Large intestine (tissue), 3 donors: ENCODE measurements at regions not wholly inside any gene's neighbourhood (a gene's known extent, or its start where the extent isn't known, plus 50 kb on each side); places are given as distances from the start of the nearest gene placed in this dataset.

ENCODE experiments used
- DNase-seq, 2 donors: peaks; one replicate each; pipeline versions ENCODE4 v3.0.0 to v3.0.0-alpha.2; 2013
- H3K27ac ChIP-seq: one replicate; pipeline ENCODE4 v1.5.1; 2013; ENCODE audit warnings: low read length
- H3K27me3 ChIP-seq: 2 replicates; pipeline ENCODE4 v1.6.1; 2013; ENCODE audit warnings: low read length; ENCODE audit not compliant: control insufficient read depth, insufficient read depth
- H3K36me3 ChIP-seq: 2 replicates; pipeline ENCODE4 v1.6.1; 2013; ENCODE audit warnings: low read length; ENCODE audit not compliant: control insufficient read depth, insufficient read depth
- H3K4me1 ChIP-seq: one replicate; pipeline ENCODE4 v1.6.1; 2013; ENCODE audit warnings: low read length; ENCODE audit not compliant: control insufficient read depth, insufficient read depth
- H3K4me3 ChIP-seq: one replicate; pipeline ENCODE4 v1.5.1; 2013; ENCODE audit warnings: low read length
- H3K9me3 ChIP-seq: one replicate; pipeline ENCODE4 v1.6.1; 2013; ENCODE audit warnings: mild to moderate bottlenecking, low read depth, low read length, moderate library complexity; ENCODE audit not compliant: control insufficient read depth
- WGBS: methylation state at CpG from one replicate; pipeline ENCODE4 v1.1.5; 2013; ENCODE audit warnings: low lambda C conversion rate; ENCODE audit not compliant: insufficient coverage; 5-methylcytosine and 5-hydroxymethylcytosine counted together

DNA sequence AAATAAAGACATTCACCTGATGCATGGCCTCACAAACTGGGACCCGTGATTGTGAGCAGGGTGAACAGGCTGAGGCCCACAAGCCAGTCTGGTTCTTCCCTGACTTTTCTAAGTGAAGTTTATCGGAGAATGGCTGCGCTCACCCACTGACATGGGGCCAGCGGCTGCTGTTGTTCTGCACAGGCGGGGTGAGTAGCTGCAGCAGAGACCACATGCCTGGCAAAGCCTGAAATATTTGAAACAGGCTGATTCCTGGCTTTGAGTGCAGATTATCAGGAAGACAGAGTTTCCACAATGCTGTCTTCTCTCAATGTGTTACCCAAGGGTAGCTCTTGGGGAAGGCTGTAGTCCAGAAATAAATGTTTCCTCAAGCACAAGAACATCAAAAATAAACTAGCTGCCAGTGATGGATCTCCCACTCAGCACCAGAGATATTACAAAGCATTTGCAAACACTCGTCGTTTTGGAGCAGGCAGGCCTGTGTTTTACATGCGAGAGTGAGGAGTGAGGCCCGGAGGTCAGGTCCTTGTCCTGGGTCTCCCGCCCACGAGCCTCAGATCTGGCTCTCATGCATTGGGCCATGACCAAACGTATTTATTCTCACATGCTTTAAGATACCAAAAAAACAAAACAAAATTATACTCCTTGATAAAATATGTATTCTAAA is 647.1 kb downstream of the GALR1 start:
- Histone ChIP-seq H3K27ac (no peak overlapping the region), H3K4me3 (no peak overlapping the region), H3K4me1 (no peaks in the 10 kb centered on the region), H3K36me3 (no peaks in the 10 kb centered on the region), H3K27me3 (peaks cover 5% of the 10 kb centered on the region), H3K9me3 (peaks cover 3% of the 10 kb centered on the region)
- 56% methylated on average over 1 of the region's 12 CpGs for WGBS
- no peak for DNase-seq

DNA sequence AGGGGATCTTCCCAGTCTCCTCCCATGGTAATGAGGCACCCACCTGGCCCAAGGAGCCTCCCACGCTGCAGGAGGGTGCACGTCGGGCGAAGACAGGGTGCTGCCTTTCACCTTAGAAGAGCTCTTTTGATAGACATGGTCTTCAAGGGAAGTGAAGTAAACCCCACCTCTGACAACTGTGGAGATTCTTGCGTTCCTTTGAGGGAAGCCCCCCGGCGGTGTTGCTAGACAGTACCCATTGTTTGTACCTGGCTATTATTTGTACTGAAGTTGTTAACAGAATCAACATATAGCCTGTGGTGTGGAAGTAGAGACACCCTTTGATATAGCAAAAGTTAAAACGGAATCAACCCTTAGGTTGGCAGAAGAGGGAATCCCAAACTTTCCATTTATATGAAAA is 648.0 kb downstream of the GALR1 start:
- Histone ChIP-seq H3K27ac (no peak overlapping the region), H3K27me3 (peaks cover 5% of the 10 kb centered on the region), H3K9me3 (peaks cover 3% of the 10 kb centered on the region), H3K36me3 (no peaks in the 10 kb centered on the region), H3K4me3 (no peak overlapping the region), H3K4me1 (no peaks in the 10 kb centered on the region)
- no CpG with 5 or more reads among the region's 8 CpGs for WGBS
- no peak for DNase-seq

DNA sequence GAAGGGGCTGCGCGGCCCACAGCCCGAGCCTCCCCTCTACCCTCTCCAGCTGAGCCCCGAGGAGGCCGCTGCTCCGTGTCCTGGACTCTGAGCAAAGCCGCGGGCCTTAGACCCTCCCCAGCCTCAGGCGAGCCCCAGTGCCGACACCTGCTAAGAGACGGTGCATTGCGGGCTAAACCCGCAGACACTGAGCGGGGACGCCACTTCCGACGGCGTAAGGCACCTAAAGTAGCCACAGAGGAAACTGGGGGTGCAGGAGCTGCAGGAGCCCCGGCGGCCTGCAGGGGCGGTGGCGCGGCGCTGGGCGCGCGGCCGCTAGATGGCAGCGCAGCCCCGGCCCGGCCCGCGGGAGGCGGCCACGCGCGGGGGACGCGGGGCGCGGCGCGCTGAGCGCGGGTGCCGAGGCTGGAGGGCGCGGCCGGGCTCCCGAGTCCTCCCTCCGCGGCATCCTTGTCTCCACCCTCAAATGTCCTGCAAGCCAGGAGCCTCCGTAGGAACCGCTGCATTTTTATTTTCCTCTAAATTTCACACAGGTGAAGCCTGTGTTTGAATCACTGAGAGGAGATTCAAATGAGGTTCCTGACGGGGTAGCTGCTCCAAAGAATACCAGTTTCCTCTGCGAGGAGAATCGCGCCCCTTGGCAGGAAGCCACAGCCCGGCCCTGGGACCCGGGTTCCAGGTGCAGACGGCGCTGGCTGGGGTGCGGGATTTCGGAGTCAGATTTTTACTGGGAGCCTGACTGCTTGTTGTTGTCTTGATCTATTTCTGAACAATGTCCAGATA is 650.5 kb downstream of the GALR1 start:
- Histone ChIP-seq H3K36me3 (no peaks in the 10 kb centered on the region), H3K9me3 (peaks cover 3% of the 10 kb centered on the region), H3K27me3 (peaks cover 5% of the 10 kb centered on the region), H3K4me1 (no peaks in the 10 kb centered on the region), H3K4me3 (peak overlapping the region; percentile 4), H3K27ac (no peak overlapping the region)
- DNase-seq = peak; percentile 4 to 36
- WGBS = no CpG with 5 or more reads among the region's 64 CpGs

DNA sequence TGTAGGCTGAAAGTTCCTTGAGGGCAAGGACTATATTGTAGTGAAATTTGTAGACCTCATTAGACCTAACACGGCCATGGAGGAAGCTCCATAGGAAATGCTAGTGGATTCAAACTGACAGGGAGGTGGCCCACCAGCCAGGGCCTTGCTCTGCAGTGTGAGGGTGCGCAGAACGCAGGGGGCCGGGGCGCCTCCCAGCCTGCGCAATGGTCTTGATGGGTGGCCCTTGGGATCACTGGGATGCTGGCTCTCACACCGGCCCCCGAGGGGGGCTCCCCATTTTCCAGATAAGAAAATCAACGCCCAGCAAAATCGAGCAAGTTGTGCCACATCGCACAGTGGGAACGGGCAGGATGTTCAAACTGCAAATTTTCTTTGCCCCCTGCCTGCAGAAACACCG is 655.4 kb downstream of the GALR1 start:
- Histone ChIP-seq H3K36me3 (no peaks in the 10 kb centered on the region), H3K27ac (no peak overlapping the region), H3K4me1 (no peaks in the 10 kb centered on the region), H3K9me3 (peaks cover 4% of the 10 kb centered on the region), H3K4me3 (no peak overlapping the region), H3K27me3 (no peaks in the 10 kb centered on the region)
- WGBS = no CpG with 5 or more reads among the region's 13 CpGs
- no peak for DNase-seq

DNA sequence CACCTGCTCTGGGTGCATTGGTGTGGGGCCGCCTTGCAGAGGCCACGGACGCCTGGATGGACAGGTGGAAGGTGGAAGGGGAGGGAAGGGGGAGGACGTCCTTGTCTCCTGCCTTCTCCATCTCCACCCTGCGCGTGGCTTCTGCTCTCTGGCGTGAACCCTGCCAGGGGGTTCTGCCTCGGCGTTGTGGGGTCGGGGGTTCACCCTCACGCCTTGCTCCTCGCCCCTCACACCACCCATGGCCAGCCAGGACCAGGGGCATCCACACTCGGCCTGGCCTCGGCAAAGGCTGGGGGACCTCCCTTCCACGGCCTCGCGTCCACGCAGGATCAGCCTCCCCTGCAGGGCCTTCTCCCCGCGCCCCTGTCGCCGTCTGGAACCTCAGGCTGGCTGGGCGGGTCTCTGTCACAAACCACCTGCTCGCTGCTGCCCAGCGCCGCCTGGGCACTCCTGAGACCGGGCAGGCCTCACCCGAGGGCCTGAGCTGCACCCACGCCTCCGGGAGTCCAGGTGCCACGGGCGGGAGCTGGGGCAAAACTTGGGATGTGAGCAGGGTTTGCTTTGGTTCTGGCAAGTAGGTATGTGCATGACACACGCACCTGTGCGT is 655.9 kb downstream of the GALR1 start:
- peaks cover 4% of the 10 kb centered on the region for H3K9me3 ChIP-seq
- H3K36me3 ChIP-seq = no peaks in the 10 kb centered on the region
- H3K27me3 ChIP-seq = no peaks in the 10 kb centered on the region
- no peak overlapping the region for H3K27ac ChIP-seq
- no CpG with 5 or more reads among the region's 34 CpGs for WGBS
- DNase-seq = no peak
- H3K4me1 ChIP-seq = no peaks in the 10 kb centered on the region
- no peak overlapping the region for H3K4me3 ChIP-seq

DNA sequence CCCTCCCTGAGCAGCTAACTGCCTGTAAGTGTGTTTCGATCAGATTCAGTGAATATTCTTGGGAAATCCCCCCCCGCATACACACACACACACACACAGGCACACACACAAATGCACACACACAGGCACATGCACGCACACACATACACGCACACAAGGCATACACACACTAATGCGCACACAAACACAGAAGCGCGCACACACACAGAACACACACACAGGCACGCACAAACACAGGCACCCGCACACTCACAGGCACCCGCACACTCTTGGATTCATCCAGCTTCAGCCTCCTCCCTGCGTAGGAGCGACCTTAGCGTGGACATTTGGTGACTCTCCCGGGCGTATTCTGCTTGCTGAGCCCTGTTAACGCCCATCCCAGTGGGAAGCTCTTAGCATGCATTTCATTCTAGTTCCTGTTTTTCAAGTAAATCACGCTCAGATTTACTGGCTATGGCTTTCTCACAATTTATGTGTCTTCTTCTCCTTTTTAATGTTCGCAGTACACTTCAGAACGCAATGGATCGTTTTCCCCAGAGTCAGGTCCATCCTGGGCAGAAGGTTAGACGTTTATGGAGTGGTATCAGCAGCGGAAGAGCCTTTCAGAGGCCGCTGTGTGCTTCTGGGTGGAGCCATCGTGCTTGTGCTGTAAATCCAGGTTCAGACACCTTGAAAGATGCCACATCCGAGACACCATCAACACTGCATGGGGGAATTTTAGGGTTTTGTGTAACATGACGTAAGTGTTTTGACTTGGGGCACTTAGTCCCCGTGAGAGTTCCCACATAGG is 656.6 kb downstream of the GALR1 start:
- Histone ChIP-seq H3K4me3 (no peak overlapping the region), H3K36me3 (no peaks in the 10 kb centered on the region), H3K4me1 (no peaks in the 10 kb centered on the region), H3K27me3 (no peaks in the 10 kb centered on the region), H3K9me3 (peaks cover 4% of the 10 kb centered on the region), H3K27ac (no peak overlapping the region)
- DNase-seq = no peak
- 70% methylated on average over 2 of the region's 27 CpGs for WGBS

DNA sequence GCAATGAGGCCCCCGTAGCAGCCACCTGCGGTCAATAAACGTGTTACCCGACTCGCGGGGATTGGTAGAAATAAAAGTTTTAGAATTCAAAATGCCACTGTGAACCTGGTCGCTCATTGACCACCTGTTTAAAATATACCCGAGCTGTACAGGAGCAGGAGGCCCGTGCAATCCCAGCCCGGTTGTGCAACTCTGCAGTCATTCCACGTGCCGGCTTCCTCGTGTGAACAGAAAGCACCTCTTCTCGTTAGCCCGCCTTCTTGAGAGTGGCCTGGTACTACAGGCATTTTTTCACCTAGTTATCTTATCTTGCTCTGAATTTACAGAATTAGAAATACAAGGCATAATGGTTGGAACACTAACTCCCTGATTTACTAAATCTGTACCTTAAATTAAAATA is 660.7 kb downstream of the GALR1 start:
- H3K36me3 ChIP-seq = no peaks in the 10 kb centered on the region
- 93% methylated on average over 3 of the region's 15 CpGs for WGBS
- H3K9me3 ChIP-seq = peaks cover 4% of the 10 kb centered on the region
- no peak for DNase-seq
- no peak overlapping the region for H3K4me3 ChIP-seq
- H3K4me1 ChIP-seq = no peaks in the 10 kb centered on the region
- peaks cover 3% of the 10 kb centered on the region for H3K27me3 ChIP-seq
- no peak overlapping the region for H3K27ac ChIP-seq

DNA sequence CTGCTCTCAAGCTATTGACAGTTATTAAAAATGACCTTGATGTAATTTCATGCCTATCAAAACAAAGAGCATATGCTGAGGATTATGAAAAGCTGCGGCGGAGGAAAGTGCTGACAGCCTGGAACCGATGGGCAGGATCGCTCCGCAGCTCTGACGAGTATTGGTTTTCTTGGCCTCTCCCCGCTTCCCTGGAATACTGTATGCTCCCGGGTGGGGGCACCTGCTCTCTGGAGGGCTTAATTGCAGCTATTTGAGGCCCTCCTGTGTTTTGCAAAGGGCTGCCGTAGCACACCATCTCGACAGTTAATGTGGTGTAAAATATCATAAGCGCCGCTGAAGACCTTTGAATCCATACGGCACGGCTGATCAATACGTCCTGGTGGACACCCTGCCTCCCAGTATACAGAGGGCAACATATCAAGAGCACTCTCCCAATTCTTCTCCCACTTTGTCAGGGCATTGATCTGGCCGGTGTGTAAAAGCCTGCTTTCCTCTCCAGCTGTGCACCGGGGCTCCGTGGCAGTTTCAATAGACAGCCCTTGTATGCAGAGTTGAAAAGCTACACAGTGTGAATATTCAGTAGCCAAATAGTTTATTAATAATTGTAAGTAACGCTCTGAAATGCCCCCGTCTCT is 662.4 kb downstream of the GALR1 start:
- no peaks in the 10 kb centered on the region for H3K4me1 ChIP-seq
- DNase-seq = no peak
- no CpG with 5 or more reads among the region's 20 CpGs for WGBS
- H3K36me3 ChIP-seq = no peaks in the 10 kb centered on the region
- H3K9me3 ChIP-seq = no peaks in the 10 kb centered on the region
- H3K4me3 ChIP-seq = no peak overlapping the region
- H3K27me3 ChIP-seq = peaks cover 3% of the 10 kb centered on the region
- H3K27ac ChIP-seq = no peak overlapping the region

DNA sequence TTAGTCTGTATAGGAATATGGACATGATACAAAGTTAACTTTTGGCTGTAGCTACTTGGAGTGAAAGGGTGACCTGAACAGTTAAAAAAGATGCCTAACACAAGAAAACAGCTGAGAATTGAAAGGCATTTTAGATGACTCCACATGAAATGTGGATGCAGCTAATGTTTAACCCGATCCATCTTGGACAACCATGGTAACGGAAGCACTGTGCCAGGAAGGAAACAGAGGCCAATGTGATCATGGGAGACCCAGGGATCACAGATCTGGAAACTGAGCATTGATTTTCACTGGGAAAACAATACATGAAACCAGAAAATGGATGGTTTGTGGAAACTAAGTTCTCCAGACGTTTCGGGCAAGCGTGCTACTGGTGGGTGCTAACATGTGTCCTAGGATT is 669.1 kb downstream of the GALR1 start:
- Histone ChIP-seq H3K4me1 (no peaks in the 10 kb centered on the region), H3K27me3 (no peaks in the 10 kb centered on the region), H3K36me3 (no peaks in the 10 kb centered on the region), H3K9me3 (no peaks in the 10 kb centered on the region), H3K27ac (no peak overlapping the region), H3K4me3 (no peak overlapping the region)
- WGBS = 60% methylated on average over 1 of the region's 5 CpGs
- DNase-seq = no peak

DNA sequence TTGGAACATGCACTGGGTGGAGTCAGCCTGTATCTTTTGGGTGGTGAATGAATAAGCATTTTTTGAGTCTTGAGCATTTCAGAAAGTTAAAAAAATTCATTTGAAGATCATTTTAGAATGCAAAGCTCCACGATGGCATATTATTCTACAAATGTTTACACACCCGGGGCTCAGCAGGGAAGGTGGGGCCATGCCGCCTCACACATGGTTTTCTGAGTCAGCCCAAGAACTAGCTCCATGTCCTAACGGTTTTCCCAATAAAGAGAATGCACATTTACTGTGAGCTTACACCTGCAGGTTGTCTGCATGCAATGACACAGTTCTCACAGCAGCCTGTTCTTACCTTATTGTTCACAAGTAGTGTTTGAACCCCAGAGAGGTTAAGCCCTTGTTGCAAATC is 670.3 kb downstream of the GALR1 start:
- H3K9me3 ChIP-seq = no peaks in the 10 kb centered on the region
- 50% methylated on average over 1 of the region's 4 CpGs for WGBS
- no peaks in the 10 kb centered on the region for H3K36me3 ChIP-seq
- H3K27ac ChIP-seq = no peak overlapping the region
- no peaks in the 10 kb centered on the region for H3K27me3 ChIP-seq
- no peaks in the 10 kb centered on the region for H3K4me1 ChIP-seq
- DNase-seq = no peak
- H3K4me3 ChIP-seq = no peak overlapping the region
